ENCODE measurements at regions not wholly inside any gene's neighbourhood (a gene's known extent, or its start where the extent isn't known, plus 50 kb on each side); places are given as distances from the start of the nearest gene placed in this dataset.

- no peak for ATAC-seq
Measured at GRCh38 chr5:165739079-165739741, 2233.8 kb downstream of the MAT2B start.

DNA sequence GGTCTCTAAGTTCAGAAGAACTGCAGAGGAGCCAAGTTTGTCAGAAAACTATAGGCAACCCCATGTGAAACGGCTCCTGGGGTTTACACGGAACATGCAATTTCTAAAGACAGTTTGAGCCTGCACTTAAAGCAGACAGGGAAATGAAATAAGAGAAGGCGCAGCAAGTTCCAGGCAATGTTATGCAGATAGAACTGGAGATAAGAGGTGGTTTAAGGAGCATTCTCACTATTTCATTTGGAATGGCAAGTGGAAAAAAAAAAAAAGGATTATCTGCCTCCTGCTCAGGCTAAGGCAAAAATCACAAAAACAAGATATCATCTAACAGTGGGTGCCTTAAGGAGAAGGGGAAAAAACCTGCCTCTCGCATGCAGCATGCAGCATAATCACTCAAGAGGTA lies 2252.4 kb downstream of the MAT2B start:
- TF ChIP-seq, protein P1, sequence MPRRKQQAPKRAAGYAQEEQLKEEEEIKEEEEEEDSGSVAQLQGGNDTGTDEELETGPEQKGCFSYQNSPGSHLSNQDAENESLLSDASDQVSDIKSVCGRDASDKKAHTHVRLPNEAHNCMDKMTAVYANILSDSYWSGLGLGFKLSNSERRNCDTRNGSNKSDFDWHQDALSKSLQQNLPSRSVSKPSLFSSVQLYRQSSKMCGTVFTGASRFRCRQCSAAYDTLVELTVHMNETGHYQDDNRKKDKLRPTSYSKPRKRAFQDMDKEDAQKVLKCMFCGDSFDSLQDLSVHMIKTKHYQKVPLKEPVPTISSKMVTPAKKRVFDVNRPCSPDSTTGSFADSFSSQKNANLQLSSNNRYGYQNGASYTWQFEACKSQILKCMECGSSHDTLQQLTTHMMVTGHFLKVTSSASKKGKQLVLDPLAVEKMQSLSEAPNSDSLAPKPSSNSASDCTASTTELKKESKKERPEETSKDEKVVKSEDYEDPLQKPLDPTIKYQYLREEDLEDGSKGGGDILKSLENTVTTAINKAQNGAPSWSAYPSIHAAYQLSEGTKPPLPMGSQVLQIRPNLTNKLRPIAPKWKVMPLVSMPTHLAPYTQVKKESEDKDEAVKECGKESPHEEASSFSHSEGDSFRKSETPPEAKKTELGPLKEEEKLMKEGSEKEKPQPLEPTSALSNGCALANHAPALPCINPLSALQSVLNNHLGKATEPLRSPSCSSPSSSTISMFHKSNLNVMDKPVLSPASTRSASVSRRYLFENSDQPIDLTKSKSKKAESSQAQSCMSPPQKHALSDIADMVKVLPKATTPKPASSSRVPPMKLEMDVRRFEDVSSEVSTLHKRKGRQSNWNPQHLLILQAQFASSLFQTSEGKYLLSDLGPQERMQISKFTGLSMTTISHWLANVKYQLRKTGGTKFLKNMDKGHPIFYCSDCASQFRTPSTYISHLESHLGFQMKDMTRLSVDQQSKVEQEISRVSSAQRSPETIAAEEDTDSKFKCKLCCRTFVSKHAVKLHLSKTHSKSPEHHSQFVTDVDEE (CRISPR knock-in tag; IDR thresholded peaks at IDR 0.05), result no peak
- no peak for TF ChIP-seq ZFP3 (CRISPR knock-in tag; IDR thresholded peaks at IDR 0.05)
- TF ChIP-seq ZNF565 (CRISPR knock-in tag; conservative IDR thresholded peaks at IDR 0.05; ENCODE audit: low read depth), result no peak
- no peak for TF ChIP-seq ZNF70 (CRISPR knock-in tag; IDR thresholded peaks at IDR 0.05)
- no peak for TF ChIP-seq ZFP30 (CRISPR knock-in tag; IDR thresholded peaks at IDR 0.05)
- TF ChIP-seq PPARA (CRISPR knock-in tag; IDR thresholded peaks at IDR 0.05; ENCODE audit: borderline replicate concordance), result no peak
- TF ChIP-seq, protein P2, sequence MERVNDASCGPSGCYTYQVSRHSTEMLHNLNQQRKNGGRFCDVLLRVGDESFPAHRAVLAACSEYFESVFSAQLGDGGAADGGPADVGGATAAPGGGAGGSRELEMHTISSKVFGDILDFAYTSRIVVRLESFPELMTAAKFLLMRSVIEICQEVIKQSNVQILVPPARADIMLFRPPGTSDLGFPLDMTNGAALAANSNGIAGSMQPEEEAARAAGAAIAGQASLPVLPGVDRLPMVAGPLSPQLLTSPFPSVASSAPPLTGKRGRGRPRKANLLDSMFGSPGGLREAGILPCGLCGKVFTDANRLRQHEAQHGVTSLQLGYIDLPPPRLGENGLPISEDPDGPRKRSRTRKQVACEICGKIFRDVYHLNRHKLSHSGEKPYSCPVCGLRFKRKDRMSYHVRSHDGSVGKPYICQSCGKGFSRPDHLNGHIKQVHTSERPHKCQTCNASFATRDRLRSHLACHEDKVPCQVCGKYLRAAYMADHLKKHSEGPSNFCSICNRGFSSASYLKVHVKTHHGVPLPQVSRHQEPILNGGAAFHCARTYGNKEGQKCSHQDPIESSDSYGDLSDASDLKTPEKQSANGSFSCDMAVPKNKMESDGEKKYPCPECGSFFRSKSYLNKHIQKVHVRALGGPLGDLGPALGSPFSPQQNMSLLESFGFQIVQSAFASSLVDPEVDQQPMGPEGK (CRISPR knock-in tag; IDR thresholded peaks at IDR 0.05; ENCODE audit: borderline replicate concordance), result no peak
- TF ChIP-seq ESRRG (CRISPR knock-in tag; IDR thresholded peaks at IDR 0.05), result no peak
- TF ChIP-seq TCF4 (CRISPR knock-in tag; IDR thresholded peaks at IDR 0.05; ENCODE audit: borderline replicate concordance), result no peak
- TF ChIP-seq POU6F1 (CRISPR knock-in tag; IDR thresholded peaks at IDR 0.05; ENCODE audit: borderline replicate concordance, low read depth), result no peak
- no peak for TF ChIP-seq GLIS3 (CRISPR knock-in tag; IDR thresholded peaks at IDR 0.05)
- TF ChIP-seq RARB (CRISPR knock-in tag; IDR thresholded peaks at IDR 0.05), result no peak
- no peak for TF ChIP-seq ISL1 (CRISPR knock-in tag; IDR thresholded peaks at IDR 0.05)
- TF ChIP-seq, protein P3, sequence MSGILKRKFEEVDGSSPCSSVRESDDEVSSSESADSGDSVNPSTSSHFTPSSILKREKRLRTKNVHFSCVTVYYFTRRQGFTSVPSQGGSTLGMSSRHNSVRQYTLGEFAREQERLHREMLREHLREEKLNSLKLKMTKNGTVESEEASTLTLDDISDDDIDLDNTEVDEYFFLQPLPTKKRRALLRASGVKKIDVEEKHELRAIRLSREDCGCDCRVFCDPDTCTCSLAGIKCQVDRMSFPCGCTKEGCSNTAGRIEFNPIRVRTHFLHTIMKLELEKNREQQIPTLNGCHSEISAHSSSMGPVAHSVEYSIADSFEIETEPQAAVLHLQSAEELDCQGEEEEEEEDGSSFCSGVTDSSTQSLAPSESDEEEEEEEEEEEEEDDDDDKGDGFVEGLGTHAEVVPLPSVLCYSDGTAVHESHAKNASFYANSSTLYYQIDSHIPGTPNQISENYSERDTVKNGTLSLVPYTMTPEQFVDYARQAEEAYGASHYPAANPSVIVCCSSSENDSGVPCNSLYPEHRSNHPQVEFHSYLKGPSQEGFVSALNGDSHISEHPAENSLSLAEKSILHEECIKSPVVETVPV (CRISPR knock-in tag; IDR thresholded peaks at IDR 0.05), result no peak
- no peak for ATAC-seq

More at GRCh38 chr5:165739079-165739741, 2233.8 kb downstream of the MAT2B start:
- TF ChIP-seq ZNF8 (CRISPR knock-in tag; IDR thresholded peaks at IDR 0.05), result no peak
- TF ChIP-seq ZNF70 (CRISPR knock-in tag; IDR thresholded peaks at IDR 0.05), result no peak
- TF ChIP-seq CSDC2 (CRISPR knock-in tag; IDR thresholded peaks at IDR 0.05), result no peak
- TF ChIP-seq, protein P2 (CRISPR knock-in tag; IDR thresholded peaks at IDR 0.05; ENCODE audit: borderline replicate concordance), result no peak
- TF ChIP-seq OSR1 (CRISPR knock-in tag; IDR thresholded peaks at IDR 0.05), result no peak

DNA sequence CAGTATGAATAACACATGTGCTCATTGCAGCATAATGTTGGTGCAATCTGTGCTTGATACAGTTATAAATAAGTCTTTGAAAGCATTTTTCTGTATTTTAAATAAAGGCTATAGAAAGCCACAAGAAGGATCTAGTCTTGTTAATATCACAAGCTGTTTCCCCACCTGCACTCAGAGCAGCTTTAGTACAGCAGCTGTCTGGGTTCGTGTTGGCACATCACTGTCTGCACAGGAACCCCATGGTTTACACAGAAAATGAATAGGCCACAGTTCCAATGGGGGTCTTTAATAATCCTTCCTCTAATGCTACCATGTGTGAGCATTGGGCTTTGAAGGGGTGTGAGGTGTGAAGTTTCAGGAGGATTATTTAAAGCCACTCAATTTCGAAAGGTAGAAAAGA lies 2269.7 kb downstream of the MAT2B start:
- ATAC-seq, result no peak
- no peak for TF ChIP-seq SNAI2 (CRISPR knock-in tag; IDR thresholded peaks at IDR 0.05)
- TF ChIP-seq ARNTL (CRISPR knock-in tag; IDR thresholded peaks at IDR 0.05; ENCODE audit: borderline replicate concordance, low read depth), result no peak
- TF ChIP-seq ZFP3 (CRISPR knock-in tag; IDR thresholded peaks at IDR 0.05), result no peak
- no peak for TF ChIP-seq GLIS3 (CRISPR knock-in tag; IDR thresholded peaks at IDR 0.05)
- no peak for TF ChIP-seq BACH2 (CRISPR knock-in tag; IDR thresholded peaks at IDR 0.05; ENCODE audit: borderline replicate concordance)
- TF ChIP-seq TCF4 (CRISPR knock-in tag; IDR thresholded peaks at IDR 0.05; ENCODE audit: borderline replicate concordance), result no peak
- no peak for TF ChIP-seq ZC3H10 (CRISPR knock-in tag; IDR thresholded peaks at IDR 0.05)
- TF ChIP-seq, protein P1 (CRISPR knock-in tag; IDR thresholded peaks at IDR 0.05), result no peak

Measured in SK-N-SH treated with all-trans-retinoic acid at 6 μM for 48 hours (cell line).